ENCODE measurements at regions not wholly inside any gene's neighbourhood (a gene's known extent, or its start where the extent isn't known, plus 50 kb on each side); places are given as distances from the start of the nearest gene placed in this dataset.

- no peak for DNase-seq (ENCODE audit: low read depth)
Measured at GRCh38 chr10:113219446-113219845, 269.4 kb downstream of the TCF7L2 start.

- DNase-seq (ENCODE audit: low read depth): peak; percentile 71
Measured at GRCh38 chr10:113221756-113222168, 271.7 kb downstream of the TCF7L2 start.

GRCh38 chr10:113222207-113222606 lies 272.2 kb downstream of the TCF7L2 start:
- DNase-seq (ENCODE audit: low read depth): peak; percentile 33

- no peak for DNase-seq (ENCODE audit: low read depth)
Measured at GRCh38 chr10:113225364-113225763, 275.3 kb downstream of the TCF7L2 start.

GRCh38 chr10:113225903-113226302 lies 275.9 kb downstream of the TCF7L2 start:
- DNase-seq (ENCODE audit: low read depth): no peak

GRCh38 chr10:113226399-113226798 lies 276.4 kb downstream of the TCF7L2 start:
- no peak for DNase-seq (ENCODE audit: low read depth)

- no peak for DNase-seq (ENCODE audit: low read depth)
Measured at GRCh38 chr10:113226831-113227445, 276.9 kb downstream of the TCF7L2 start.

- DNase-seq (ENCODE audit: low read depth): peak; percentile 52
Measured at GRCh38 chr10:113228530-113228929, 278.5 kb downstream of the TCF7L2 start.

GRCh38 chr10:113230011-113230610 lies 280.1 kb downstream of the TCF7L2 start:
- DNase-seq (ENCODE audit: low read depth): no peak

GRCh38 chr10:113232928-113233511 lies 283.0 kb downstream of the TCF7L2 start:
- peak; percentile 5 for DNase-seq (ENCODE audit: low read depth)

GRCh38 chr10:113234481-113234880 lies 284.4 kb downstream of the TCF7L2 start:
- DNase-seq (ENCODE audit: low read depth): no peak

- no peak for DNase-seq (ENCODE audit: low read depth)
Measured at GRCh38 chr10:113235508-113235907, 285.5 kb downstream of the TCF7L2 start.

GRCh38 chr10:113236998-113237397 lies 287.0 kb downstream of the TCF7L2 start:
- DNase-seq (ENCODE audit: low read depth): no peak

- DNase-seq (ENCODE audit: low read depth): no peak
Measured at GRCh38 chr10:113239566-113240350, 289.7 kb downstream of the TCF7L2 start.

GRCh38 chr10:113240736-113241135 lies 290.7 kb downstream of the TCF7L2 start:
- DNase-seq (ENCODE audit: low read depth): no peak

GRCh38 chr10:113241599-113242360 lies 291.7 kb downstream of the TCF7L2 start:
- DNase-seq (ENCODE audit: low read depth): no peak

GRCh38 chr10:113243311-113243710 lies 293.3 kb downstream of the TCF7L2 start:
- no peak for DNase-seq (ENCODE audit: low read depth)

- no peak for DNase-seq (ENCODE audit: low read depth)
Measured at GRCh38 chr10:113244750-113245149, 294.7 kb downstream of the TCF7L2 start.

GRCh38 chr10:113245286-113245685 lies 295.2 kb downstream of the TCF7L2 start:
- DNase-seq (ENCODE audit: low read depth): no peak

- DNase-seq (ENCODE audit: low read depth): no peak
Measured at GRCh38 chr10:113247050-113247449, 297.0 kb downstream of the TCF7L2 start.

GRCh38 chr10:113252650-113253618 lies 299.9 kb upstream of the HABP2 start:
- no peak for DNase-seq (ENCODE audit: low read depth)
